ENCODE measurements at regions not wholly inside any gene's neighbourhood (a gene's known extent, or its start where the extent isn't known, plus 50 kb on each side); places are given as distances from the start of the nearest gene placed in this dataset.

DNA sequence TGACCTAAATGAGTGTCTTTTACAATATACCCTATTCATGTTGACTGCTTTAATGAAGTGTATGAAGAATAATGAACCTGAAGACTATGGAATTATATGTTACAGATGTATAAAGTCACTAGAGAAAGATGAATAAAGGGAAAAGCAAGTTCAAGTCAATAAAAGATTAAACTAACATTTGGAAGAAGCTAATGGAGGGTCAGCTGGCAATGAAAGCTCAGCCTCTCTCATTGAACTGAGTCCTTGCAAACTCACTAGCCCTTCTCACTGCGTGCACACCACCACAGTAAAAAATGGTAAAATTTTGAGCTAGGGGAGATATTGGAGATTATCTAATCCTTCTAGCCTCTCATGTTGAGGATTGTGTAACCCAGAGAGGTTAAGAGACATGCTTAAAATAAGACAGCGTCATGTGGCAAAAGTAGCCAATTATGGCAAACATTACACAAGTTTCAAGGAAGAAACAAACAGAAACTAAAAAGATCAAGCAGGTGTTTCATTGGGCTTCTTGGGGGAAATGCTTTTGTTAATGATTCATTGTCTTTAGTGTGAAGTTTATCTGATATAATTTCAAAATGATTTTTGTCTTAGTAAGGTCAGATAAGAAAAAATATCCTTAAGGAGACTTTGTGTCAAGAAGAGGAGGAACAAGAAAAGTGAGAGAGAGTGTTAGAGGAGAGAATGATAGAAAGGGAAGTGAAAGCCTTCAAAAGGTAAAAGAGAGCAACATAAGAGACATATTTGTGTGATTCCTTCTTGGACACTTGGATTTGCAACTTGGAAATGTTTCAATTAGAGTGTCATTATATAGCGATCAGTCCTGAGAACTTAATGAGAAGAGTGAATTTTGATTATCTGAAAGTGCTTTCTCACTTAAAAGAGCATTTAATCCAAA is 893.7 kb upstream of the FAM98A start:
- peak; percentile 14 for DNase-seq (ENCODE audit: low read depth)
- no peak overlapping the region for H3K4me3 ChIP-seq (ENCODE audit: low read depth, low read length)
- TF ChIP-seq POLR2A (IDR thresholded peaks at IDR 0.05; ENCODE audit: extremely low read depth, insufficient read length) = no peak
- TF ChIP-seq MYC (IDR thresholded peaks at IDR 0.05; ENCODE audit: low read depth, low read length) = no peak
- TF ChIP-seq, protein P1, sequence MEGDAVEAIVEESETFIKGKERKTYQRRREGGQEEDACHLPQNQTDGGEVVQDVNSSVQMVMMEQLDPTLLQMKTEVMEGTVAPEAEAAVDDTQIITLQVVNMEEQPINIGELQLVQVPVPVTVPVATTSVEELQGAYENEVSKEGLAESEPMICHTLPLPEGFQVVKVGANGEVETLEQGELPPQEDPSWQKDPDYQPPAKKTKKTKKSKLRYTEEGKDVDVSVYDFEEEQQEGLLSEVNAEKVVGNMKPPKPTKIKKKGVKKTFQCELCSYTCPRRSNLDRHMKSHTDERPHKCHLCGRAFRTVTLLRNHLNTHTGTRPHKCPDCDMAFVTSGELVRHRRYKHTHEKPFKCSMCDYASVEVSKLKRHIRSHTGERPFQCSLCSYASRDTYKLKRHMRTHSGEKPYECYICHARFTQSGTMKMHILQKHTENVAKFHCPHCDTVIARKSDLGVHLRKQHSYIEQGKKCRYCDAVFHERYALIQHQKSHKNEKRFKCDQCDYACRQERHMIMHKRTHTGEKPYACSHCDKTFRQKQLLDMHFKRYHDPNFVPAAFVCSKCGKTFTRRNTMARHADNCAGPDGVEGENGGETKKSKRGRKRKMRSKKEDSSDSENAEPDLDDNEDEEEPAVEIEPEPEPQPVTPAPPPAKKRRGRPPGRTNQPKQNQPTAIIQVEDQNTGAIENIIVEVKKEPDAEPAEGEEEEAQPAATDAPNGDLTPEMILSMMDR (IDR thresholded peaks at IDR 0.05; ENCODE audit: low read depth, low read length) = no peak
- no peak for TF ChIP-seq MAX (IDR thresholded peaks at IDR 0.05; ENCODE audit: low read depth, low read length)

- no peak overlapping the region for H3K4me3 ChIP-seq (ENCODE audit: low read depth, low read length)
- TF ChIP-seq MYC (IDR thresholded peaks at IDR 0.05; ENCODE audit: low read depth, low read length) (no peak), POLR2A (IDR thresholded peaks at IDR 0.05; ENCODE audit: extremely low read depth, insufficient read length) (no peak)
- no peak for DNase-seq (ENCODE audit: low read depth)
Measured at GRCh38 chr2:34486965-34487364, 887.9 kb upstream of the FAM98A start.

DNA sequence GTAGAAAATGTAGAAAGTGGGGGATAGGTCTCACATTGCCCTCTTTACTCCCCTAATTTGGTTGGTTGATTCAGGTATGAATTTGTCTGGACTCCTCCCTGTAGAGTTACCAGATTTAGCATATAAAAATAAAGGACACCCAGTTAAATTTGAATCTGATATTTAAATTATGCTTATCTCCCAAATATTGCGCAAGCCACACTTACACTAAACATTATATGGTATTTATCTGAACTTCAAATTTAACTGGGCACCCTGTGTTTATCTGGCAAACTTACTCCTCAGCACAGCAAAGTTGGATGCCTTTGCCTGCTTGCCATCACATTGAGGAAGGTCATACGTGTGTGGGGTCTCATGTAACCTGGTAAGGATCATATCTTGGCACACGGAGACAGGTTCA is 882.4 kb upstream of the FAM98A start:
- TF ChIP-seq POLR2A (IDR thresholded peaks at IDR 0.05; ENCODE audit: extremely low read depth, insufficient read length) = no peak
- no peak overlapping the region for H3K4me3 ChIP-seq (ENCODE audit: low read depth, low read length)
- no peak for DNase-seq (ENCODE audit: low read depth)

DNA sequence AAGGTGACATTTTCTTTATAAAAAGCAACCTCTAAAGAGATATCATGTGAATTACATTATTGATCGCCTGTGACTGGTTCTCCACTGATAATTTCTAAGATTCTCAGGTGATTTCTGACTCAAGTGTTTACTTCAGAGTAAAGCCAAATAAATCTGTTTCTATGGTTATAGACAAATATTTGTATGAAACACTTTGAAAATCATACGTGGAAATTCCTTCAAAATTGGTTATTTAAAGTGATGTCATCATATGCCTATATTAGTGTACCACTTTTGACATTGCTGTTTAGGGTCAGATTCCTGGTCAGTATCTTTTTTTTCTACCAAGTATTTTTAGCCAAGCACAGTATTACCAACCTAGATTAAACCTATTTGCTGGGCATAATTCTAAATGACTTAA is 881.3 kb upstream of the FAM98A start:
- no peak for DNase-seq (ENCODE audit: low read depth)
- no peak overlapping the region for H3K4me3 ChIP-seq (ENCODE audit: low read depth, low read length)
- TF ChIP-seq, protein P1 (IDR thresholded peaks at IDR 0.05; ENCODE audit: low read depth, low read length) = no peak
- TF ChIP-seq POLR2A (IDR thresholded peaks at IDR 0.05; ENCODE audit: extremely low read depth, insufficient read length) = no peak
- no peak for TF ChIP-seq MAX (IDR thresholded peaks at IDR 0.05; ENCODE audit: low read depth, low read length)
- TF ChIP-seq MYC (IDR thresholded peaks at IDR 0.05; ENCODE audit: low read depth, low read length) = no peak

- no peak overlapping the region for H3K4me3 ChIP-seq (ENCODE audit: low read depth, low read length)
- no peak for DNase-seq (ENCODE audit: low read depth)
- TF ChIP-seq MAX (IDR thresholded peaks at IDR 0.05; ENCODE audit: low read depth, low read length) = no peak
- TF ChIP-seq MYC (IDR thresholded peaks at IDR 0.05; ENCODE audit: low read depth, low read length) = no peak
- TF ChIP-seq POLR2A (IDR thresholded peaks at IDR 0.05; ENCODE audit: extremely low read depth, insufficient read length) = no peak
- TF ChIP-seq, protein P1 (IDR thresholded peaks at IDR 0.05; ENCODE audit: low read depth, low read length) = no peak
Measured at GRCh38 chr2:34475156-34475555, 876.1 kb upstream of the FAM98A start.

DNA sequence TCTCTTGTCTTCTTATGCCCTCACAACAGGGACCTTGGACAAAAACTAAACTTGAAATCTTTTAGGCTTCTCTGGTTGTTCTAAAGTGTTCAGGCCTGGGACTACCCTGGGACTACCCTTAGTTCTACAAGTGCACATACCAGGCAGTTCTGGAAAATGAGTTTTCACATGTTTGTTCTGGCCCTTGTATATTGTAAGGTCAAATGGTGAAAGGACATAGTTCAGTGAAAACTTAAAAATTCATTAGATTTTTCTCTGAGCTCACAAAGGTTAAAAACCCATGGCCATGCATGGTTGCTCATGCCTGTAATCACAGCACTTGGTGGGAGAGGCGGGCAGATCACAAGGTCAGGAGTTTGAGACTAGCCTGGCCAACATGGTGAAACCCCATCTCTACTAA is 875.5 kb upstream of the FAM98A start:
- TF ChIP-seq MAX (IDR thresholded peaks at IDR 0.05; ENCODE audit: low read depth, low read length) (no peak), MYC (IDR thresholded peaks at IDR 0.05; ENCODE audit: low read depth, low read length) (no peak), POLR2A (IDR thresholded peaks at IDR 0.05; ENCODE audit: extremely low read depth, insufficient read length) (no peak)
- TF ChIP-seq, protein P1 (IDR thresholded peaks at IDR 0.05; ENCODE audit: low read depth, low read length) = no peak
- DNase-seq (ENCODE audit: low read depth) = no peak
- H3K4me3 ChIP-seq (ENCODE audit: low read depth, low read length) = no peak overlapping the region
